Endothelial cell of umbilical vein (primary cell): ENCODE measurements at regions not wholly inside any gene's neighbourhood (a gene's known extent, or its start where the extent isn't known, plus 50 kb on each side); places are given as distances from the start of the nearest gene placed in this dataset.

Source experiments
- CTCF ChIP-seq, 2 donors: IDR thresholded peaks; 1 replicate in 1 of 2; 2 replicates in 1 of 2; pipeline ENCODE4 v1.5.1; 2011; ENCODE audit warnings: low read length in 2 of 2, mild to moderate bottlenecking in 2 of 2, moderate library complexity in 2 of 2, control low read depth in 1 of 2, inconsistent platforms in 1 of 2, low read depth in 1 of 2; ENCODE audit not compliant: insufficient read depth in 1 of 2; ENCODE audit errors: extremely low read depth in 1 of 2
- EZH2 ChIP-seq: IDR thresholded peaks from 2 replicates; pipeline ENCODE4 v1.6.1; 2012; ENCODE audit warnings: borderline replicate concordance, low read depth, mild to moderate bottlenecking, moderate library complexity, low read length, inconsistent platforms; ENCODE audit not compliant: severe bottlenecking
- GATA2 ChIP-seq: IDR thresholded peaks from 2 replicates; pipeline ENCODE4 v1.7.0; 2011; ENCODE audit warnings: low read depth, mild to moderate bottlenecking, moderate library complexity, mixed read lengths, low read length; ENCODE audit not compliant: insufficient read length, insufficient read depth
- POLR2A ChIP-seq: IDR thresholded peaks from 2 replicates; pipeline ENCODE4 v1.6.1; 2012; ENCODE audit warnings: low read depth, mild to moderate bottlenecking, control low read depth, low read length
- TF ChIP-seq, protein P1 (sequence below): IDR thresholded peaks from 2 replicates; pipeline ENCODE4 v1.6.1; 2011; ENCODE audit not compliant: insufficient read depth, insufficient read length

DNA sequence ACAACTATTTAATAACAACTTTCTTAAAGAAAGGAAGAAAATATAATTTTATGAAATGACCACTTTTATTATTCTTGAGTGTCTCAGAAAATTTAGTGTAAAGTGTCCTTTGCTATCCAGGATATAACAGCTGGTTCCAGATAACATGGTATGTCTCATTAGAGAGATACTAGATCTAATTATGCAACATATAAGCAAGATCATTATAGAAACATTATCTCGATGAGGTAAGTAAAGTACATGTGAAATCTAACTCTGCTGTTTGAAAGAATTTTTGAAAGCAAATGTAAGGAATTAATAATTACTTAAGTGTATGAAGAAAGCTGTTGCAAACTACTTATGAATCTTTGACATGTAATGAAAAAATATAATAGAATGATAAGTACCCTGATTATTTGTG lies 887.4 kb upstream of the CXADR start:
- TF ChIP-seq CTCF (IDR thresholded peaks at IDR 0.05; ENCODE audit: extremely low read depth in 1 of 2, insufficient read depth in 1 of 2, low read depth in 1 of 2, low read length in 2 of 2) (no peak), POLR2A (no peak), GATA2 (no peak), EZH2 (no peak)
- TF ChIP-seq, protein P1, sequence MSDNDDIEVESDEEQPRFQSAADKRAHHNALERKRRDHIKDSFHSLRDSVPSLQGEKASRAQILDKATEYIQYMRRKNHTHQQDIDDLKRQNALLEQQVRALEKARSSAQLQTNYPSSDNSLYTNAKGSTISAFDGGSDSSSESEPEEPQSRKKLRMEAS, result no peak
